ENCODE measurements at regions not wholly inside any gene's neighbourhood (a gene's known extent, or its start where the extent isn't known, plus 50 kb on each side); places are given as distances from the start of the nearest gene placed in this dataset.
"Not testable (repeated sequence)": the region's sequence is repeated elsewhere in the genome, so short reads cannot be mapped to it uniquely, and the experiment has no call there.

GRCh38 chr5:83817591-83817990, 96.9 kb upstream of the HAPLN1 start:
- no peak for DNase-seq (ENCODE audit: low spot score)
- intact Hi-C loops (cut with DNase I), result no loop called here

- no peak for DNase-seq (ENCODE audit: low spot score)
- intact Hi-C loops (cut with DNase I), result no loop called here
Measured at GRCh38 chr5:83815661-83816060, 95.0 kb upstream of the HAPLN1 start.

GRCh38 chr5:83810511-83810910, 89.9 kb upstream of the HAPLN1 start:
- intact Hi-C loops (cut with DNase I), result no loop called here
- no peak for DNase-seq (ENCODE audit: low spot score)

GRCh38 chr5:83802686-83803085, 82.0 kb upstream of the HAPLN1 start:
- no peak for DNase-seq (ENCODE audit: low spot score)
- intact Hi-C loops (cut with DNase I), result no loop called here

- intact Hi-C loops (cut with DNase I), result no loop called here
Measured at GRCh38 chr5:83800201-83800600, 79.5 kb upstream of the HAPLN1 start.

GRCh38 chr5:83799020-83799419, 78.4 kb upstream of the HAPLN1 start:
- intact Hi-C loops (cut with DNase I); DNase-seq (ENCODE audit: low spot score): not testable (repeated sequence)

More at GRCh38 chr5:83800201-83800600, 79.5 kb upstream of the HAPLN1 start:
- DNase-seq (ENCODE audit: low spot score), result no peak

GRCh38 chr5:83789371-83789770, 68.7 kb upstream of the HAPLN1 start:
- DNase-seq (ENCODE audit: low spot score), result no peak
- intact Hi-C loops (cut with DNase I), result no loop called here

- intact Hi-C loops (cut with DNase I), result no loop called here
- no peak for DNase-seq (ENCODE audit: low spot score)
Measured at GRCh38 chr5:83787631-83788030, 67.0 kb upstream of the HAPLN1 start.

GRCh38 chr5:83785176-83785668, 64.6 kb upstream of the HAPLN1 start:
- intact Hi-C loops (cut with DNase I), result no loop called here

GRCh38 chr5:83780699-83781350, 60.2 kb upstream of the HAPLN1 start:
- intact Hi-C loops (cut with DNase I), result no loop called here
- DNase-seq (ENCODE audit: low spot score), result no peak

More at GRCh38 chr5:83785176-83785668, 64.6 kb upstream of the HAPLN1 start:
- no peak for DNase-seq (ENCODE audit: low spot score)

GRCh38 chr5:83777856-83778255, 57.2 kb upstream of the HAPLN1 start:
- intact Hi-C loops (cut with DNase I), result no loop called here
- no peak for DNase-seq (ENCODE audit: low spot score)

GRCh38 chr5:83776437-83777031, 55.9 kb upstream of the HAPLN1 start:
- DNase-seq (ENCODE audit: low spot score), result no peak
- intact Hi-C loops (cut with DNase I), result no loop called here

Measured in posterior vena cava (tissue), 2 donors.